Glutamatergic neuron (in vitro differentiated cells): ENCODE measurements at regions not wholly inside any gene's neighbourhood (a gene's known extent, or its start where the extent isn't known, plus 50 kb on each side); places are given as distances from the start of the nearest gene placed in this dataset.

Source experiments
- DNase-seq: peaks from one replicate; pipeline ENCODE4 v3.0.0; 2022
- H3K27ac Mint-ChIP-seq: one replicate; pipeline ENCODE4 v1.8.0; 2020; ENCODE audit warnings: mild to moderate bottlenecking, mixed read lengths, inconsistent platforms; ENCODE audit not compliant: unreplicated experiment
- H3K27me3 Mint-ChIP-seq: one replicate; pipeline ENCODE4 v1.8.0; 2020; ENCODE audit warnings: mild to moderate bottlenecking, moderate library complexity, mixed read lengths, inconsistent platforms; ENCODE audit not compliant: unreplicated experiment
- H3K36me3 Mint-ChIP-seq: one replicate; pipeline ENCODE4 v1.8.0; 2020; ENCODE audit warnings: mild to moderate bottlenecking, mixed read lengths, inconsistent platforms; ENCODE audit not compliant: unreplicated experiment
- H3K4me1 Mint-ChIP-seq: one replicate; pipeline ENCODE4 v1.8.0; 2020; ENCODE audit warnings: mild to moderate bottlenecking, low read depth, mixed read lengths, inconsistent platforms; ENCODE audit not compliant: unreplicated experiment
- H3K4me3 Mint-ChIP-seq: one replicate; pipeline ENCODE4 v1.8.0; 2020; ENCODE audit warnings: mild to moderate bottlenecking, mixed read lengths, inconsistent platforms; ENCODE audit not compliant: unreplicated experiment
- H3K9me3 Mint-ChIP-seq: one replicate; pipeline ENCODE4 v1.8.0; 2020; ENCODE audit warnings: mild to moderate bottlenecking, moderate library complexity, mixed read lengths, inconsistent platforms; ENCODE audit not compliant: unreplicated experiment
- CTCF ChIP-seq: fragments of 200-600 bp; sonication (generic); IDR thresholded peaks from one replicate; pipeline ENCODE4 v1.5.0; 2021; ENCODE audit not compliant: partially characterized antibody, unreplicated experiment

GRCh38 chr1:2876846-2877245 lies 75.4 kb upstream of the TTC34 start:
- H3K9me3 Mint-ChIP-seq: peaks cover 4% of the 10 kb centered on the region
- peaks cover 4% of the 10 kb centered on the region for H3K27me3 Mint-ChIP-seq
- DNase-seq: no peak
- no peaks in the 10 kb centered on the region for H3K4me1 Mint-ChIP-seq
- no peaks in the 10 kb centered on the region for H3K36me3 Mint-ChIP-seq
- H3K27ac Mint-ChIP-seq: no peak overlapping the region
- H3K4me3 Mint-ChIP-seq: no peak overlapping the region
- no peak for TF ChIP-seq CTCF

GRCh38 chr1:2877391-2877790 lies 75.9 kb upstream of the TTC34 start:
- no peaks in the 10 kb centered on the region for H3K36me3 Mint-ChIP-seq
- H3K27ac Mint-ChIP-seq: no peak overlapping the region
- peaks cover 4% of the 10 kb centered on the region for H3K27me3 Mint-ChIP-seq
- no peak for TF ChIP-seq CTCF
- peaks cover 4% of the 10 kb centered on the region for H3K9me3 Mint-ChIP-seq
- H3K4me1 Mint-ChIP-seq: no peaks in the 10 kb centered on the region
- DNase-seq: no peak
- H3K4me3 Mint-ChIP-seq: no peak overlapping the region

- H3K9me3 Mint-ChIP-seq: peaks cover 1% of the 10 kb centered on the region
These were observed 77.1 kb upstream of the TTC34 start for GRCh38 chr1:2878591-2878990.

GRCh38 chr1:2879026-2879425 lies 77.5 kb upstream of the TTC34 start:
- no peak for TF ChIP-seq CTCF
- no peaks in the 10 kb centered on the region for H3K4me1 Mint-ChIP-seq
- no peak overlapping the region for H3K4me3 Mint-ChIP-seq
- peaks cover 3% of the 10 kb centered on the region for H3K27me3 Mint-ChIP-seq
- no peak for DNase-seq
- no peak overlapping the region for H3K27ac Mint-ChIP-seq
- H3K36me3 Mint-ChIP-seq: no peaks in the 10 kb centered on the region
- H3K9me3 Mint-ChIP-seq: peaks cover 1% of the 10 kb centered on the region

More at GRCh38 chr1:2878591-2878990, 77.1 kb upstream of the TTC34 start:
- no peaks in the 10 kb centered on the region for H3K36me3 Mint-ChIP-seq
- H3K27ac Mint-ChIP-seq: no peak overlapping the region
- H3K27me3 Mint-ChIP-seq: peaks cover 4% of the 10 kb centered on the region
- DNase-seq: no peak
- no peak for TF ChIP-seq CTCF
- H3K4me1 Mint-ChIP-seq: no peaks in the 10 kb centered on the region
- no peak overlapping the region for H3K4me3 Mint-ChIP-seq

- DNase-seq: no peak
- Mint-ChIP-seq H3K4me1 (no peaks in the 10 kb centered on the region), H3K27ac (no peak overlapping the region), H3K4me3 (no peak overlapping the region), H3K36me3 (no peaks in the 10 kb centered on the region), H3K9me3 (peaks cover 1% of the 10 kb centered on the region), H3K27me3 (peaks cover 1% of the 10 kb centered on the region)
- TF ChIP-seq CTCF: no peak
These were observed 78.1 kb upstream of the TTC34 start for GRCh38 chr1:2879591-2879990.
